WTC11 (cell line): ENCODE measurements at regions not wholly inside any gene's neighbourhood (a gene's known extent, or its start where the extent isn't known, plus 50 kb on each side); places are given as distances from the start of the nearest gene placed in this dataset.

Source experiments
- ATF3 ChIP-seq: sonication (generic); formaldehyde crosslinking; conservative IDR thresholded peaks from 2 replicates; pipeline ENCODE4 v1.8.1; 2022; ENCODE audit warnings: mild to moderate bottlenecking, missing genetic modification reagents
- E2F1 ChIP-seq: sonication (generic); formaldehyde crosslinking; IDR thresholded peaks from 2 replicates; pipeline ENCODE4 v1.8.0; 2022; ENCODE audit warnings: mild to moderate bottlenecking, missing genetic modification reagents
- IRF2 ChIP-seq: sonication (generic); formaldehyde crosslinking; IDR thresholded peaks from 2 replicates; pipeline ENCODE4 v1.8.0; 2022; ENCODE audit warnings: low read depth, missing genetic modification reagents, borderline replicate concordance
- JUN ChIP-seq: sonication (generic); formaldehyde crosslinking; IDR thresholded peaks from 2 replicates; pipeline ENCODE4 v1.8.0; 2023; ENCODE audit warnings: mild to moderate bottlenecking, missing genetic modification reagents
- ZNF232 ChIP-seq: sonication (generic); formaldehyde crosslinking; IDR thresholded peaks from 2 replicates; pipeline ENCODE4 v1.8.0; 2022; ENCODE audit warnings: mild to moderate bottlenecking, missing genetic modification reagents
- ZNF263 ChIP-seq: sonication (generic); formaldehyde crosslinking; IDR thresholded peaks from 2 replicates; pipeline ENCODE4 v1.8.1; 2022; ENCODE audit warnings: low read depth, mild to moderate bottlenecking, moderate library complexity, missing genetic modification reagents
- TF ChIP-seq, protein P1 (sequence below): fragments of 200-600 bp; IDR thresholded peaks from 2 replicates; pipeline ENCODE4 v1.8.0; 2022; ENCODE audit warnings: antibody characterized with exemption

GRCh38 chr5:106089073-106089472, 1581.7 kb downstream of the EFNA5 start:
- TF ChIP-seq, protein P1, sequence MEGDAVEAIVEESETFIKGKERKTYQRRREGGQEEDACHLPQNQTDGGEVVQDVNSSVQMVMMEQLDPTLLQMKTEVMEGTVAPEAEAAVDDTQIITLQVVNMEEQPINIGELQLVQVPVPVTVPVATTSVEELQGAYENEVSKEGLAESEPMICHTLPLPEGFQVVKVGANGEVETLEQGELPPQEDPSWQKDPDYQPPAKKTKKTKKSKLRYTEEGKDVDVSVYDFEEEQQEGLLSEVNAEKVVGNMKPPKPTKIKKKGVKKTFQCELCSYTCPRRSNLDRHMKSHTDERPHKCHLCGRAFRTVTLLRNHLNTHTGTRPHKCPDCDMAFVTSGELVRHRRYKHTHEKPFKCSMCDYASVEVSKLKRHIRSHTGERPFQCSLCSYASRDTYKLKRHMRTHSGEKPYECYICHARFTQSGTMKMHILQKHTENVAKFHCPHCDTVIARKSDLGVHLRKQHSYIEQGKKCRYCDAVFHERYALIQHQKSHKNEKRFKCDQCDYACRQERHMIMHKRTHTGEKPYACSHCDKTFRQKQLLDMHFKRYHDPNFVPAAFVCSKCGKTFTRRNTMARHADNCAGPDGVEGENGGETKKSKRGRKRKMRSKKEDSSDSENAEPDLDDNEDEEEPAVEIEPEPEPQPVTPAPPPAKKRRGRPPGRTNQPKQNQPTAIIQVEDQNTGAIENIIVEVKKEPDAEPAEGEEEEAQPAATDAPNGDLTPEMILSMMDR, result no peak
- TF ChIP-seq JUN (CRISPR knock-in tag) (no peak), ZNF263 (no peak), IRF2 (no peak), ZNF232 (CRISPR knock-in tag) (no peak), E2F1 (CRISPR knock-in tag) (no peak), ATF3 (CRISPR knock-in tag) (no peak)
